Activated CD4-positive, alpha-beta memory T cell treated with anti-CD3 and anti-CD28 coated beads, Interleukin-2, amount 10 ng/mL, durations not matched to agents 7 days and 5 days (primary cell): ENCODE measurements at regions not wholly inside any gene's neighbourhood (a gene's known extent, or its start where the extent isn't known, plus 50 kb on each side); places are given as distances from the start of the nearest gene placed in this dataset.

Experiments used
- CTCF ChIA-PET: fragments of 350-600 bp; sonication (Branson Sonifier 250); formaldehyde crosslinking; loops from one replicate; lab custom pipeline; 2021; ENCODE audit warnings: antibody characterized with exemption, inconsistent platforms; lab: Charles Lee
- POLR2A ChIA-PET: fragments of 350-600 bp; sonication (Branson Sonifier 250); formaldehyde crosslinking; loops from one replicate; lab custom pipeline; 2021; ENCODE audit warnings: antibody characterized with exemption; lab: Charles Lee
- DNase-seq: peaks from one replicate; pipeline ENCODE4 v3.0.0-alpha.2; 2020
- H3K27ac Mint-ChIP-seq: one replicate; pipeline ENCODE4 v1.8.0; 2021; ENCODE audit warnings: mild to moderate bottlenecking, mixed read lengths
- H3K27me3 Mint-ChIP-seq: one replicate; pipeline ENCODE4 v1.8.0; 2021; ENCODE audit warnings: mixed read lengths
- H3K36me3 Mint-ChIP-seq: one replicate; pipeline ENCODE4 v1.8.0; 2021; ENCODE audit warnings: low read depth, mixed read lengths
- H3K4me1 Mint-ChIP-seq: one replicate; pipeline ENCODE4 v1.8.0; 2021; ENCODE audit warnings: mixed read lengths
- H3K4me3 Mint-ChIP-seq: one replicate; pipeline ENCODE4 v1.8.0; 2021; ENCODE audit warnings: mild to moderate bottlenecking, mixed read lengths
- H3K9me3 Mint-ChIP-seq: one replicate; pipeline ENCODE4 v1.8.0; 2021; ENCODE audit warnings: mixed read lengths

- Mint-ChIP-seq H3K27me3 (peaks cover 2% of the 10 kb centered on the region), H3K4me1 (no peaks in the 10 kb centered on the region), H3K36me3 (no peaks in the 10 kb centered on the region), H3K4me3 (no peak overlapping the region), H3K9me3 (no peaks in the 10 kb centered on the region), H3K27ac (no peak overlapping the region)
- ChIA-PET POLR2A (no interaction called here), CTCF (no interaction called here)
- no peak for DNase-seq
Observed at GRCh38 chr4:185862340-185862739, 50.3 kb upstream of the SORBS2 start.

GRCh38 chr4:185863946-185864345 lies 52.0 kb upstream of the SORBS2 start:
- ChIA-PET CTCF (no interaction called here), POLR2A (no interaction called here)
- Mint-ChIP-seq H3K36me3 (no peaks in the 10 kb centered on the region), H3K4me1 (no peaks in the 10 kb centered on the region), H3K9me3 (no peaks in the 10 kb centered on the region), H3K27ac (no peak overlapping the region), H3K4me3 (no peak overlapping the region), H3K27me3 (peaks cover 2% of the 10 kb centered on the region)
- DNase-seq = no peak

- no peak overlapping the region for H3K4me3 Mint-ChIP-seq
- H3K36me3 Mint-ChIP-seq = no peaks in the 10 kb centered on the region
- no peak overlapping the region for H3K27ac Mint-ChIP-seq
- peaks cover 2% of the 10 kb centered on the region for H3K27me3 Mint-ChIP-seq
- no peaks in the 10 kb centered on the region for H3K9me3 Mint-ChIP-seq
- no peaks in the 10 kb centered on the region for H3K4me1 Mint-ChIP-seq
- ChIA-PET POLR2A (no interaction called here), CTCF (no interaction called here)
- no peak for DNase-seq
Observed at GRCh38 chr4:185865901-185866328, 53.9 kb upstream of the SORBS2 start.

- Mint-ChIP-seq H3K4me1 (no peaks in the 10 kb centered on the region), H3K36me3 (no peaks in the 10 kb centered on the region), H3K27me3 (no peaks in the 10 kb centered on the region), H3K4me3 (no peak overlapping the region), H3K9me3 (no peaks in the 10 kb centered on the region), H3K27ac (no peak overlapping the region)
- POLR2A ChIA-PET = no interaction called here
- CTCF ChIA-PET = no interaction called here
- no peak for DNase-seq
Observed at GRCh38 chr4:185867770-185868169, 55.8 kb upstream of the SORBS2 start.

- no peak for DNase-seq
- CTCF ChIA-PET = no interaction called here
- Mint-ChIP-seq H3K36me3 (no peaks in the 10 kb centered on the region), H3K4me3 (no peak overlapping the region), H3K9me3 (no peaks in the 10 kb centered on the region), H3K4me1 (no peaks in the 10 kb centered on the region), H3K27ac (no peak overlapping the region), H3K27me3 (no peaks in the 10 kb centered on the region)
- POLR2A ChIA-PET = no interaction called here
Observed at GRCh38 chr4:185868983-185869382, 57.0 kb upstream of the SORBS2 start.

GRCh38 chr4:185869427-185869826 lies 57.4 kb upstream of the SORBS2 start:
- no peak overlapping the region for H3K4me3 Mint-ChIP-seq
- H3K9me3 Mint-ChIP-seq = no peaks in the 10 kb centered on the region
- no peaks in the 10 kb centered on the region for H3K36me3 Mint-ChIP-seq
- no peak for DNase-seq
- no peak overlapping the region for H3K27ac Mint-ChIP-seq
- H3K4me1 Mint-ChIP-seq = no peaks in the 10 kb centered on the region
- H3K27me3 Mint-ChIP-seq = no peaks in the 10 kb centered on the region
- ChIA-PET POLR2A (no interaction called here), CTCF (no interaction called here)

GRCh38 chr4:185870366-185870765 lies 58.4 kb upstream of the SORBS2 start:
- Mint-ChIP-seq H3K36me3 (no peaks in the 10 kb centered on the region), H3K9me3 (no peaks in the 10 kb centered on the region), H3K27ac (no peak overlapping the region), H3K27me3 (no peaks in the 10 kb centered on the region), H3K4me1 (no peaks in the 10 kb centered on the region), H3K4me3 (no peak overlapping the region)
- CTCF ChIA-PET = no interaction called here
- DNase-seq = no peak
- POLR2A ChIA-PET = no interaction called here

- CTCF ChIA-PET = no interaction called here
- no peak for DNase-seq
- Mint-ChIP-seq H3K27ac (no peak overlapping the region), H3K9me3 (no peaks in the 10 kb centered on the region), H3K36me3 (no peaks in the 10 kb centered on the region), H3K27me3 (no peaks in the 10 kb centered on the region), H3K4me3 (no peak overlapping the region), H3K4me1 (no peaks in the 10 kb centered on the region)
- POLR2A ChIA-PET = no interaction called here
Observed at GRCh38 chr4:185872747-185873380, 60.9 kb upstream of the SORBS2 start.

GRCh38 chr4:185874516-185875230 lies 62.7 kb upstream of the SORBS2 start:
- H3K4me1 Mint-ChIP-seq = no peaks in the 10 kb centered on the region
- CTCF ChIA-PET = no interaction called here
- H3K4me3 Mint-ChIP-seq = no peak overlapping the region
- H3K27me3 Mint-ChIP-seq = no peaks in the 10 kb centered on the region
- POLR2A ChIA-PET = no interaction called here
- no peak overlapping the region for H3K27ac Mint-ChIP-seq
- H3K36me3 Mint-ChIP-seq = no peaks in the 10 kb centered on the region
- no peaks in the 10 kb centered on the region for H3K9me3 Mint-ChIP-seq
- no peak for DNase-seq

- Mint-ChIP-seq H3K27ac (no peak overlapping the region), H3K27me3 (no peaks in the 10 kb centered on the region), H3K4me3 (no peak overlapping the region), H3K9me3 (no peaks in the 10 kb centered on the region), H3K4me1 (no peaks in the 10 kb centered on the region), H3K36me3 (no peaks in the 10 kb centered on the region)
- CTCF ChIA-PET = no interaction called here
- POLR2A ChIA-PET = no interaction called here
- no peak for DNase-seq
Observed at GRCh38 chr4:185875316-185875907, 63.4 kb upstream of the SORBS2 start.

GRCh38 chr4:185878633-185879032 lies 66.6 kb upstream of the SORBS2 start:
- ChIA-PET CTCF (no interaction called here), POLR2A (no interaction called here)
- Mint-ChIP-seq H3K4me1 (no peaks in the 10 kb centered on the region), H3K9me3 (no peaks in the 10 kb centered on the region), H3K27me3 (peaks cover 4% of the 10 kb centered on the region), H3K4me3 (no peak overlapping the region), H3K36me3 (no peaks in the 10 kb centered on the region), H3K27ac (no peak overlapping the region)
- no peak for DNase-seq

GRCh38 chr4:185879666-185880312 lies 67.8 kb upstream of the SORBS2 start:
- peaks cover 4% of the 10 kb centered on the region for H3K27me3 Mint-ChIP-seq
- H3K27ac Mint-ChIP-seq = no peak overlapping the region
- no peak overlapping the region for H3K4me3 Mint-ChIP-seq
- ChIA-PET CTCF (no interaction called here), POLR2A (no interaction called here)
- H3K4me1 Mint-ChIP-seq = no peaks in the 10 kb centered on the region
- H3K9me3 Mint-ChIP-seq = no peaks in the 10 kb centered on the region
- no peak for DNase-seq
- no peaks in the 10 kb centered on the region for H3K36me3 Mint-ChIP-seq

GRCh38 chr4:185880571-185880970 lies 68.6 kb upstream of the SORBS2 start:
- ChIA-PET POLR2A (no interaction called here), CTCF (no interaction called here)
- no peak for DNase-seq
- Mint-ChIP-seq H3K36me3 (no peaks in the 10 kb centered on the region), H3K27me3 (peaks cover 4% of the 10 kb centered on the region), H3K9me3 (no peaks in the 10 kb centered on the region), H3K4me3 (no peak overlapping the region), H3K4me1 (no peaks in the 10 kb centered on the region), H3K27ac (no peak overlapping the region)
